Uterus (tissue), 2 donors: ENCODE measurements at regions not wholly inside any gene's neighbourhood (a gene's known extent, or its start where the extent isn't known, plus 50 kb on each side); places are given as distances from the start of the nearest gene placed in this dataset.

ENCODE experiments used
- POLR2A ChIP-seq, 2 donors: fragments of 450-650 bp; IDR thresholded peaks; one replicate each; pipeline ENCODE4 v1.6.1; 2016; ENCODE audit warnings: antibody characterized with exemption in 2 of 2, mild to moderate bottlenecking in 1 of 2, moderate library complexity in 1 of 2
- TF ChIP-seq, protein P1 (sequence below), 4 experiments: fragments of 200-600 bp in 2 of 4; fragments of 450-650 bp in 2 of 4; sonication (generic) in 2 of 4; IDR thresholded peaks; one replicate each; pipeline ENCODE4 v1.5.1; 2016 to 2019; ENCODE audit warnings: antibody characterized with exemption in 4 of 4, mild to moderate bottlenecking in 2 of 4, moderate library complexity in 1 of 4

DNA sequence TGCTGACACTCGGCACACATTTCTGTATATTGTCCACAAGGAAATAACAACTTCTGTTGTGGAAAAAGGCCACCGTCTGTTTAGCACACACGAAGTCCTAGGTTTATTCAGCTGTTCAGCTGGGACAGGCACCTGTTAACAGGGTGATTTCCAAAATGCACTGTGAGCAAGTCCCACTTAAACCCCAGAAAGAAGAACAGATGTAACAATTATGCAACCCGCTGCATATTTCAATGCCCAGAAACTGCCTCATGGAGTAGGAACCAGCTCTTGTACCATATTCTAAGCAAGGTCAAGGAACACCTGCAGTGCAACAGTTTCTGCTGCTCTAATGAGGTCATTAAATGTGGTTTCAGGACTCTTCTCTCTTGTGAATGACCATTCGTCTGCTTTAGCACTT, 77.1 kb downstream of the GEMIN8 start:
- TF ChIP-seq POLR2A (IDR thresholded peaks at IDR 0.05), result no peak
- TF ChIP-seq, protein P1, sequence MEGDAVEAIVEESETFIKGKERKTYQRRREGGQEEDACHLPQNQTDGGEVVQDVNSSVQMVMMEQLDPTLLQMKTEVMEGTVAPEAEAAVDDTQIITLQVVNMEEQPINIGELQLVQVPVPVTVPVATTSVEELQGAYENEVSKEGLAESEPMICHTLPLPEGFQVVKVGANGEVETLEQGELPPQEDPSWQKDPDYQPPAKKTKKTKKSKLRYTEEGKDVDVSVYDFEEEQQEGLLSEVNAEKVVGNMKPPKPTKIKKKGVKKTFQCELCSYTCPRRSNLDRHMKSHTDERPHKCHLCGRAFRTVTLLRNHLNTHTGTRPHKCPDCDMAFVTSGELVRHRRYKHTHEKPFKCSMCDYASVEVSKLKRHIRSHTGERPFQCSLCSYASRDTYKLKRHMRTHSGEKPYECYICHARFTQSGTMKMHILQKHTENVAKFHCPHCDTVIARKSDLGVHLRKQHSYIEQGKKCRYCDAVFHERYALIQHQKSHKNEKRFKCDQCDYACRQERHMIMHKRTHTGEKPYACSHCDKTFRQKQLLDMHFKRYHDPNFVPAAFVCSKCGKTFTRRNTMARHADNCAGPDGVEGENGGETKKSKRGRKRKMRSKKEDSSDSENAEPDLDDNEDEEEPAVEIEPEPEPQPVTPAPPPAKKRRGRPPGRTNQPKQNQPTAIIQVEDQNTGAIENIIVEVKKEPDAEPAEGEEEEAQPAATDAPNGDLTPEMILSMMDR (IDR thresholded peaks at IDR 0.05), result no peak
